Cardiac fibroblast (primary cell): ENCODE measurements at regions not wholly inside any gene's neighbourhood (a gene's known extent, or its start where the extent isn't known, plus 50 kb on each side); places are given as distances from the start of the nearest gene placed in this dataset.
A peak's percentile ranks its signal among the peaks of the same experiment; 100 is the strongest.

Source experiments
- DNase-seq, 2 donors: peaks; one replicate each; pipeline versions ENCODE4 v3.0.0 to v3.0.0-alpha.2; 2010; ENCODE audit warnings: low read depth in 2 of 2
- H3K4me3 ChIP-seq, 2 donors: replicated peaks in 1 of 2; 1 replicate in 1 of 2; 2 replicates in 1 of 2; pipeline ENCODE4 v1.5.1; 2011; ENCODE audit warnings: low read depth in 2 of 2, low read length in 2 of 2, mild to moderate bottlenecking in 2 of 2, moderate library complexity in 1 of 2
- TF ChIP-seq, protein P1 (sequence below): IDR thresholded peaks from one replicate; pipeline ENCODE4 v1.5.1; 2011; ENCODE audit warnings: low read depth, mild to moderate bottlenecking, low read length, inconsistent platforms

DNA sequence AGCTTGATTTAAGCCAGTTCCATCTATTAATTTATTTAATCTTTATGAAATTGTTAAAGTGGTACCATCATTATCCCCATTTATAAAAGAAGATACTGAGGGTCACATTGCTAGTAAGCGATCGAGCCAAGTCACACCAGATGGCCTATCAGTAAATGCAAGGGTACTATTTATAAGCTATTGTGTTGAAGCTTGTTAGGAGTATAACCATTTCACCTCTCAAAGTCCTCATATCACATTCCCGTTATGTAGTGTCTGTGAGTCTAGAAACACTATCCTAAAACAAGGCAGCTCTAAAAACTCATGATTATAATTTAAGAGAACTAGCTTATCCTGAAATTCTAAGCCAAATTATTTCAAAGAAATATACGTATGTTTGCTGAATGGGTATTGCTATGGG is 1161.8 kb downstream of the EFNA5 start:
- no peak for DNase-seq
- TF ChIP-seq, protein P1, sequence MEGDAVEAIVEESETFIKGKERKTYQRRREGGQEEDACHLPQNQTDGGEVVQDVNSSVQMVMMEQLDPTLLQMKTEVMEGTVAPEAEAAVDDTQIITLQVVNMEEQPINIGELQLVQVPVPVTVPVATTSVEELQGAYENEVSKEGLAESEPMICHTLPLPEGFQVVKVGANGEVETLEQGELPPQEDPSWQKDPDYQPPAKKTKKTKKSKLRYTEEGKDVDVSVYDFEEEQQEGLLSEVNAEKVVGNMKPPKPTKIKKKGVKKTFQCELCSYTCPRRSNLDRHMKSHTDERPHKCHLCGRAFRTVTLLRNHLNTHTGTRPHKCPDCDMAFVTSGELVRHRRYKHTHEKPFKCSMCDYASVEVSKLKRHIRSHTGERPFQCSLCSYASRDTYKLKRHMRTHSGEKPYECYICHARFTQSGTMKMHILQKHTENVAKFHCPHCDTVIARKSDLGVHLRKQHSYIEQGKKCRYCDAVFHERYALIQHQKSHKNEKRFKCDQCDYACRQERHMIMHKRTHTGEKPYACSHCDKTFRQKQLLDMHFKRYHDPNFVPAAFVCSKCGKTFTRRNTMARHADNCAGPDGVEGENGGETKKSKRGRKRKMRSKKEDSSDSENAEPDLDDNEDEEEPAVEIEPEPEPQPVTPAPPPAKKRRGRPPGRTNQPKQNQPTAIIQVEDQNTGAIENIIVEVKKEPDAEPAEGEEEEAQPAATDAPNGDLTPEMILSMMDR = no peak
- H3K4me3 ChIP-seq = no peak overlapping the region

DNA sequence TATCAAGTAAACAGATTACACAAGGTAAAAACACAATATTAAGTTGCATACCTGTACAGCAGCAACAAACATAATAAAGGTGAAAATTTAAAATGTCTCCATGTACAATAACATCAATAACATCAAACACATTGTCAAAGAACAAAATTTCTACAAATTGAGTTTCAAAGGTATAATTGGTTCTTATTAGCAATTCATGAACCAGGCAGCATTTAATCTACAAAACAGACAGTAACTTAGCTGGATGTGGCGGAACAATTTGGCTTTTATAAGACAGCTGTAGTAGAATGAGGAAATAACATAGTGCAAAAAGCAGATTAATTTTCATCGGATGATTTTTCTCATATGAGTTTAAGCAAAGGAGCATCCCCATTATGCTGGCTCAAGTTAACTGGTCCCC is 1176.8 kb downstream of the EFNA5 start:
- TF ChIP-seq, protein P1 = no peak
- no peak for DNase-seq
- no peak overlapping the region for H3K4me3 ChIP-seq

DNA sequence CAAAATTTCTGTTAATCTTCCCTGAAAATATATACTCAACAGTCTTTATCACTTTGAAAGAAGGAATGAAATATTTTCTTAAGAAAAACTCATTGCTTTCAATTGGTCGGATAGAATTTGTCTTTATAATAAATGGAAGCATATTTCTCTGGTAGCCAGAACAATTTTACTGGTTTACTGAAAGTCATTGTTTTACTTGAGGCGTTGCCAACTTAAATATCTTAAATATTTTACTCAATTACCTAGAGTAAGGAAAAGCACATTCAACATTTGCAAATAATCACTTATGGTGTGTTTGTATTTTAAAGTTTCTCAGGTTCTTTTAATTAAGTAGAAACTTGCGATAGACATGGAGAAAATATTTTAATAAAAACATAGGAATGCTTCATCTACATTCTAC is 1181.7 kb downstream of the EFNA5 start:
- peak in 1 of 2 donors; percentile 33 for DNase-seq
- TF ChIP-seq, protein P1 = no peak
- H3K4me3 ChIP-seq = no peak overlapping the region

DNA sequence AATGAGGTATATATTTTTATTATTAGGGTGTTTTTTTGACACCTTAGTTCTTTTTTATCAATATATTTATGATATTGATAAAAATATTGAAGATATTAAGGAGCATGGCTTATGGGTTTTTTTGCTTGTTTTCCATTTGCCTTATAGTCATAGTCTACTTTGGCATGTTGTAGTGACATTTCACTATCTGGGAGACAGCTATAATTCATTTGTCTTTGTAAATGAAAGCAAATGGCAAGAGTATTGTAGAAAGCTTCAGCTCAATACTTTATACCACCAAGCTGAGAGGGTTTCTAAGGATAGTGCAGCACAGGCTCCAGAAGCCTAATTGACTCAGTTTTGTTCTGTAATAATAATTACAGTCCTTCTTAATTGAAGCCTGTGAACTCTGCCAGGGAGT is 1182.3 kb downstream of the EFNA5 start:
- H3K4me3 ChIP-seq = no peak overlapping the region
- TF ChIP-seq, protein P1 = no peak
- DNase-seq = no peak

DNA sequence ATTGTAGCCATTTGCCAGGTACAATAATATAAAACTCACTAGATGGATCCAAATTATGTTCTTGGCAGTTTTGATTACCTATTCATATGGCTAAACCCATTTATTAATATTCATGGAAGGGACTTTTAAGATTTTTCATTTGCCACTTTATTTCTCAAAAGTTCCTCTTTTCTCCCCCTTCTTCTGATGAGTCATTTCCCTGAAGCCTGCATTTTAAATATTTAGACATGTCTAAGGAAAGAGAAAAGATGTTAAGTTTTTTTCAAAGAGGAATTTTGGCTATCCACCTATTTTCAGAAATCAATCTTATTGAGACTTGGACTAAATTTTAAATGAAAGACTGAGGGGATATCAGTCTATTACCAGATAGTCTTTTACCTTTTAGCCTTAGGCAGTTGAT is 1189.4 kb downstream of the EFNA5 start:
- peak in 1 of 2 donors; percentile 14 for DNase-seq
- no peak overlapping the region for H3K4me3 ChIP-seq
- TF ChIP-seq, protein P1 = no peak

DNA sequence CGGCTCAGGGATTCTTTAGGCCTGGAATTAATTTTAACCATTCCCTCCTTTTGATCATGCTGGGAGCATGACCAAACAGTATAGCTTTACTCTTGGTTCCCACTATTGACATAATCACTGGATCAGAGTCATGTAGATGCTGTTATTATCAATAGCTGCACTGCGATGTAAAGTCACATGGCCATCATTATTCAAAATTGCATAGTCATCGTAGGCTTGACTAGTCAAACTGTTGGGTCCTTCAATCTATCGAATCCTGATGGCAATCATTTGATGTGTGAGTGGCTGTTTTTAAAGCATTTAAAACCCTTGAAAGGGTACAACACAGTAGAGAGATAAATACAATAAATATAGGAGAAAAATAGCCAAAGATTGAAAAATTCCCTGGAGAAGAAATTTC is 1194.1 kb downstream of the EFNA5 start:
- no peak overlapping the region for H3K4me3 ChIP-seq
- TF ChIP-seq, protein P1 = no peak
- DNase-seq = no peak

DNA sequence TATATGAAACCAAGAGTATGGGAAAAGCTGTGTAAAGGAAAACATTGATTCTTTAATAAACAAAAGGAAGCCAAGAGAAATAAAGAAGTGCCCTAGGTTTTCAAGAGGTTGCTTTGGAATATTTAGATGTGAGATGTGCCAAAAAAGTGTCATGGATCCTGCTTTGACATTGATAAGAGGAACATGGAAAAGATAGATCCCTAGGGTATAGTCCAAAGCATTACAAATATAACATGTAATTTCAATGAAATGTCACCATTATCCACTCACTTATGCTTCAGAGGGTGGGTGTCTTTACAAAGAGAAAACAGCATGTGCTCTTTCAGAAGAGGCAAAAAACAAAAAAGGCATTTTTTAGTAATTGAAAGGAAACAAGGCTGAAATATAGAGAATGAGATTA is 1196.7 kb downstream of the EFNA5 start:
- DNase-seq = no peak
- TF ChIP-seq, protein P1 = no peak
- no peak overlapping the region for H3K4me3 ChIP-seq
